ENCODE measurements at regions not wholly inside any gene's neighbourhood (a gene's known extent, or its start where the extent isn't known, plus 50 kb on each side); places are given as distances from the start of the nearest gene placed in this dataset.

- DNase-seq = no peak
These were observed 84.5 kb upstream of the ARHGEF9 start for GRCh38 chrX:63869506-63869905.

GRCh38 chrX:63855896-63856295, 70.9 kb upstream of the ARHGEF9 start:
- no peak for DNase-seq

GRCh38 chrX:63835361-63835760, 50.3 kb upstream of the ARHGEF9 start:
- no peak for DNase-seq

All from activated CD4-positive, alpha-beta T cell treated with anti-CD3 and anti-CD28 coated beads, Interleukin-2, amount 50 U/mL, for 16 hours (primary cell).